DOHH2 (cell line): ENCODE measurements at regions not wholly inside any gene's neighbourhood (a gene's known extent, or its start where the extent isn't known, plus 50 kb on each side); places are given as distances from the start of the nearest gene placed in this dataset.

Experiments used
- CTCF ChIP-seq: fragments of 200-600 bp; sonication (generic); IDR thresholded peaks from one replicate; pipeline ENCODE4 v1.5.1; 2014; ENCODE audit warnings: antibody characterized with exemption, mild to moderate bottlenecking, low read depth, low read length; ENCODE audit not compliant: poor library complexity, severe bottlenecking
- EZH2phosphoT487 ChIP-seq: fragments of 200-600 bp; sonication (generic); IDR thresholded peaks from 2 replicates; pipeline ENCODE4 v1.6.1; 2017; ENCODE audit warnings: borderline replicate concordance, mild to moderate bottlenecking, antibody characterized with exemption, low read length, moderate library complexity, mixed read lengths

- TF ChIP-seq CTCF (no peak), EZH2phosphoT487 (no peak)
These were observed 1752.4 kb upstream of the FLRT2 start for GRCh38 chr14:83777516-83777915.
